Right atrium auricular region (tissue), 2 donors: ENCODE measurements at regions not wholly inside any gene's neighbourhood (a gene's known extent, or its start where the extent isn't known, plus 50 kb on each side); places are given as distances from the start of the nearest gene placed in this dataset.
A peak's percentile ranks its signal among the peaks of the same experiment; 100 is the strongest.

Experiments used
- DNase-seq: peaks from one replicate; pipeline ENCODE4 v3.0.0-alpha.2; 2019; ENCODE audit warnings: low spot score
- H3K27ac ChIP-seq, 2 donors: fragments of 200-600 bp; sonication (generic); 1 replicate in 1 of 2; 2 replicates in 1 of 2; pipeline ENCODE4 v1.5.1; 2016 to 2019
- H3K27me3 ChIP-seq, 2 donors: fragments of 200-600 bp; sonication (generic); one replicate each; pipeline versions ENCODE4 v1.5.1 to v1.6.0; 2017 to 2019
- H3K36me3 ChIP-seq: fragments of 200-600 bp; sonication (generic); one replicate; pipeline ENCODE4 v1.5.1; 2016
- H3K4me1 ChIP-seq, 2 donors: fragments of 200-600 bp; sonication (generic); one replicate each; pipeline versions ENCODE4 v1.5.1 to v1.6.0; 2017 to 2019
- H3K4me3 ChIP-seq, 2 donors: fragments of 200-600 bp; sonication (generic); 1 replicate in 1 of 2; 2 replicates in 1 of 2; pipeline ENCODE4 v1.5.1; 2017 to 2019; ENCODE audit warnings: mild to moderate bottlenecking in 1 of 2, moderate library complexity in 1 of 2
- H3K9me3 ChIP-seq, 2 donors: fragments of 200-600 bp; sonication (generic); one replicate each; pipeline ENCODE4 v1.5.1; 2019
- TF ChIP-seq, protein P1 (sequence below), 2 donors: fragments of 200-600 bp; sonication (generic); IDR thresholded peaks; one replicate each; pipeline ENCODE4 v1.5.1; 2019; ENCODE audit warnings: antibody characterized with exemption in 2 of 2

GRCh38 chr5:89759802-89760201 is 649.8 kb downstream of the CETN3 start:
- Histone ChIP-seq H3K4me3 (no peak overlapping the region), H3K9me3 (no peaks in the 10 kb centered on the region), H3K36me3 (no peaks in the 10 kb centered on the region), H3K4me1 (no peaks in the 10 kb centered on the region), H3K27ac (no peak overlapping the region), H3K27me3 (no peaks in the 10 kb centered on the region)
- DNase-seq, result no peak
- TF ChIP-seq, protein P1, sequence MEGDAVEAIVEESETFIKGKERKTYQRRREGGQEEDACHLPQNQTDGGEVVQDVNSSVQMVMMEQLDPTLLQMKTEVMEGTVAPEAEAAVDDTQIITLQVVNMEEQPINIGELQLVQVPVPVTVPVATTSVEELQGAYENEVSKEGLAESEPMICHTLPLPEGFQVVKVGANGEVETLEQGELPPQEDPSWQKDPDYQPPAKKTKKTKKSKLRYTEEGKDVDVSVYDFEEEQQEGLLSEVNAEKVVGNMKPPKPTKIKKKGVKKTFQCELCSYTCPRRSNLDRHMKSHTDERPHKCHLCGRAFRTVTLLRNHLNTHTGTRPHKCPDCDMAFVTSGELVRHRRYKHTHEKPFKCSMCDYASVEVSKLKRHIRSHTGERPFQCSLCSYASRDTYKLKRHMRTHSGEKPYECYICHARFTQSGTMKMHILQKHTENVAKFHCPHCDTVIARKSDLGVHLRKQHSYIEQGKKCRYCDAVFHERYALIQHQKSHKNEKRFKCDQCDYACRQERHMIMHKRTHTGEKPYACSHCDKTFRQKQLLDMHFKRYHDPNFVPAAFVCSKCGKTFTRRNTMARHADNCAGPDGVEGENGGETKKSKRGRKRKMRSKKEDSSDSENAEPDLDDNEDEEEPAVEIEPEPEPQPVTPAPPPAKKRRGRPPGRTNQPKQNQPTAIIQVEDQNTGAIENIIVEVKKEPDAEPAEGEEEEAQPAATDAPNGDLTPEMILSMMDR (IDR thresholded peaks at IDR 0.05), result no peak

- Histone ChIP-seq H3K27ac (no peak overlapping the region), H3K4me1 (no peaks in the 10 kb centered on the region), H3K36me3 (no peaks in the 10 kb centered on the region), H3K9me3 (no peaks in the 10 kb centered on the region), H3K4me3 (no peak overlapping the region), H3K27me3 (no peaks in the 10 kb centered on the region)
- DNase-seq, result no peak
- TF ChIP-seq, protein P1 (IDR thresholded peaks at IDR 0.05), result no peak
These were observed 651.4 kb downstream of the CETN3 start for GRCh38 chr5:89758146-89758545.

- TF ChIP-seq, protein P1 (IDR thresholded peaks at IDR 0.05), result no peak
- Histone ChIP-seq H3K4me1 (no peaks in the 10 kb centered on the region), H3K4me3 (peak overlapping the region; percentile 7 to 16), H3K27ac (peak overlapping the region; percentile 43 to 63), H3K36me3 (no peaks in the 10 kb centered on the region), H3K27me3 (no peaks in the 10 kb centered on the region), H3K9me3 (no peaks in the 10 kb centered on the region)
- DNase-seq, result peak; percentile 53
These were observed 652.6 kb downstream of the CETN3 start for GRCh38 chr5:89756955-89757354.

DNA sequence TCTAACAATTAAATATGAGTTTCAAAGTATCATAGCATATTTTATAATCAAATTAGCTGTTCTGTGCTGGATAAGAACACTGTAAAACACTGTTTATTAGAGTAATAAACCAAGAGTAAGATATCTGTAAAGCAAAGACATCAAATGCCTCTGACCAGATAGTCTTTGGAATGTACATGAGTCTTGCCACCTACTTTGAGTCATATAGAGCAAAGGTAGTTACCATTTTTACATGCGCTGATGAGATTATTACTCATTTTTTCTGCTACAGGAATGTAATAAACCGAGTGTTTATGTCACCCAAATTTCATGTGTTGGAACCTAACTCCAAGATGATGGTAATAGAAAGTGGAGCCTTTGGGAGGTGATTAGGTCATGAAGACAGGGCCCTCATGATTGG is 654.5 kb downstream of the CETN3 start:
- TF ChIP-seq, protein P1 (IDR thresholded peaks at IDR 0.05), result no peak
- Histone ChIP-seq H3K27me3 (no peaks in the 10 kb centered on the region), H3K4me3 (no peak overlapping the region), H3K36me3 (no peaks in the 10 kb centered on the region), H3K9me3 (no peaks in the 10 kb centered on the region), H3K27ac (no peak overlapping the region), H3K4me1 (no peaks in the 10 kb centered on the region)
- no peak for DNase-seq

- Histone ChIP-seq H3K4me1 (no peaks in the 10 kb centered on the region), H3K9me3 (no peaks in the 10 kb centered on the region), H3K4me3 (no peak overlapping the region), H3K36me3 (no peaks in the 10 kb centered on the region), H3K27ac (no peak overlapping the region), H3K27me3 (no peaks in the 10 kb centered on the region)
- no peak for DNase-seq
- TF ChIP-seq, protein P1 (IDR thresholded peaks at IDR 0.05), result no peak
These were observed 674.5 kb downstream of the CETN3 start for GRCh38 chr5:89735082-89735481.

GRCh38 chr5:89733772-89734171 is 675.8 kb downstream of the CETN3 start:
- no peak for DNase-seq
- Histone ChIP-seq H3K4me3 (no peak overlapping the region), H3K36me3 (no peaks in the 10 kb centered on the region), H3K4me1 (peaks cover 0 to 11% of the 10 kb centered on the region in 2 donors), H3K9me3 (no peaks in the 10 kb centered on the region), H3K27me3 (no peaks in the 10 kb centered on the region), H3K27ac (no peak overlapping the region)
- TF ChIP-seq, protein P1 (IDR thresholded peaks at IDR 0.05), result no peak
